Epithelial cell of proximal tubule (primary cell): ENCODE measurements at regions not wholly inside any gene's neighbourhood (a gene's known extent, or its start where the extent isn't known, plus 50 kb on each side); places are given as distances from the start of the nearest gene placed in this dataset.

Experiments
- DNase-seq: peaks from one replicate; pipeline ENCODE4 v3.0.0-alpha.2; 2011; ENCODE audit warnings: low read depth
- H3K4me3 ChIP-seq: 2 replicates; pipeline ENCODE4 v1.5.1; 2011; ENCODE audit warnings: low read depth, mild to moderate bottlenecking, low read length
- TF ChIP-seq, protein P1 (sequence below): conservative IDR thresholded peaks from 2 replicates; pipeline ENCODE4 v1.5.1; 2012; ENCODE audit warnings: low read depth, mild to moderate bottlenecking, low read length

DNA sequence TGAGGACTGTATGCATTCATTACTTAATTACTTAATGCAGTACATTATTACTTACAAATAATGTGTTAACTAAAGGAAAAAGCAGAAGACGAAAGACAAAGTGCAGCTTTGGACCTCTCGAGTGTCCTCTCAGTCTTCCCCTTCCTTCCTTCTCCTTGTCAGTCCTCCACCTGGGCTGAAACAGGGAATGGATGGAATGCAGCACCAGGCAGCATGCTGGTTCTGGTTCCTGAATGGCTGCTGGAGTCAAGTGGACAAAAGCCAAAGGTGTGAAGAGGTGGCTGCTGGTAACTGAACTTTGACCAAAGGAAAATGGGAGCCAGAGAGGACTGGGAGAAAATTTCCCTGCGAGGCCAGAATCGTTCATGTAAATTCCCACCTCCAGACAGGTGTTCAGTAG, 179.5 kb downstream of the GPAM start:
- H3K4me3 ChIP-seq = no peak overlapping the region
- TF ChIP-seq, protein P1, sequence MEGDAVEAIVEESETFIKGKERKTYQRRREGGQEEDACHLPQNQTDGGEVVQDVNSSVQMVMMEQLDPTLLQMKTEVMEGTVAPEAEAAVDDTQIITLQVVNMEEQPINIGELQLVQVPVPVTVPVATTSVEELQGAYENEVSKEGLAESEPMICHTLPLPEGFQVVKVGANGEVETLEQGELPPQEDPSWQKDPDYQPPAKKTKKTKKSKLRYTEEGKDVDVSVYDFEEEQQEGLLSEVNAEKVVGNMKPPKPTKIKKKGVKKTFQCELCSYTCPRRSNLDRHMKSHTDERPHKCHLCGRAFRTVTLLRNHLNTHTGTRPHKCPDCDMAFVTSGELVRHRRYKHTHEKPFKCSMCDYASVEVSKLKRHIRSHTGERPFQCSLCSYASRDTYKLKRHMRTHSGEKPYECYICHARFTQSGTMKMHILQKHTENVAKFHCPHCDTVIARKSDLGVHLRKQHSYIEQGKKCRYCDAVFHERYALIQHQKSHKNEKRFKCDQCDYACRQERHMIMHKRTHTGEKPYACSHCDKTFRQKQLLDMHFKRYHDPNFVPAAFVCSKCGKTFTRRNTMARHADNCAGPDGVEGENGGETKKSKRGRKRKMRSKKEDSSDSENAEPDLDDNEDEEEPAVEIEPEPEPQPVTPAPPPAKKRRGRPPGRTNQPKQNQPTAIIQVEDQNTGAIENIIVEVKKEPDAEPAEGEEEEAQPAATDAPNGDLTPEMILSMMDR = no peak
- DNase-seq = no peak

DNA sequence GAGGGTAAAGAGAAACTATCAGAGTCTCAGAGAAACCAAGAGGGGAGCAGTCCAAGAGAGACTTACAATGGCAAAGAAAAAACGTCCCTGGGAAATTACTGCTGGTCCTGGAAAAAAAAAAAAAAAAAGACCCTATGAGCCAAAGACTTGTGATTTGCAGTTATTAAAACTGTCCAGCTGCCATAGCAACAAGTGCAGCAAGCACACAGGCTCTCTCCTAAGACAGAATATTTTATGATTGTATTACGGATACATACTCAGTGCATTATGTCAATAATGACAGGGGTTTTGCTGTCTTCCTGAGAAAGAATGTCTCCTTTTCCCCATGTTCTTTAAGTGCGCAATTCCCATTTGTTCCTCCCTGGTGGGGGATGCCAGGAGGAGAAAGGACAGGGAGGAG, 178.5 kb downstream of the GPAM start:
- no peak for DNase-seq
- TF ChIP-seq, protein P1 = no peak

DNA sequence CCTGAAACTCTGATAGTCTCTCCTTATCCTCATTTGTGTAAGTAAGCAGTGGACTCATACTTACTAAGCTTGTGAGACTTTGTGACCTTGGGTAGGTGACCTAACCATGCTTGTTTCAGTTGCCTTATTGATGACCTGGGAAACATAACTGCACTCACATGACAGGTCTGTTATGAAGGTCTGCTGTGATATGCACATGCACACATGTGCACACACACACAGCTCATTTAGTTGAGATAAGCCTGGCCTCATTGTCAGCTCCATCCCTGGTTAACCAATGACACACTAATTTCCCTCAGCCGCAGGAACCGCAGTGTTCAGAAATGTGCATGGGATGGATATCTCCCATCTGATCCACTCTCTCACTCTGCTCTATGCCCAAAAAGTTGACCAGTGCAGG, 177.2 kb downstream of the GPAM start:
- no peak overlapping the region for H3K4me3 ChIP-seq
- no peak for DNase-seq
- TF ChIP-seq, protein P1 = no peak

More for the DNA sequence above, 178.5 kb downstream of the GPAM start:
- no peak overlapping the region for H3K4me3 ChIP-seq

DNA sequence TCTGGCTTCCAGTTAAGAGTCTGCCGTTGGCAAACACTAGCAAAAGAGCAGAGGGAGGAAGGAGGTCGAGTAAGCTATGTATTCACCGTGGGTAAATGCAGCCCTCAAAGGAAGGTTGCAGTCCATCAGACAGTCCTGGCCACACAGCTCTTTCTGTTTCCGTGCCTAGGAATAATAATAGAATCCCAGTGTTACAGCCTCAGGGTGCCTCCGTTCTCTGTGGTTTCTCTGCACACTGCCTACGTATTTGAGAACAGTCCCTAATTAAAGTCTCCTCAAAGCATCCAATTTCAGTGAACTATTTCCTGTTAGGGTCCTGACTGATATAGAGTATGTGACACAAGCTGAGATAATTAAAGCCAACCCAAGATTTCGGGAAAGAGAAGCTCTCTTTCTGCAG, 176.7 kb downstream of the GPAM start:
- no peak overlapping the region for H3K4me3 ChIP-seq
- TF ChIP-seq, protein P1 = no peak
- no peak for DNase-seq

DNA sequence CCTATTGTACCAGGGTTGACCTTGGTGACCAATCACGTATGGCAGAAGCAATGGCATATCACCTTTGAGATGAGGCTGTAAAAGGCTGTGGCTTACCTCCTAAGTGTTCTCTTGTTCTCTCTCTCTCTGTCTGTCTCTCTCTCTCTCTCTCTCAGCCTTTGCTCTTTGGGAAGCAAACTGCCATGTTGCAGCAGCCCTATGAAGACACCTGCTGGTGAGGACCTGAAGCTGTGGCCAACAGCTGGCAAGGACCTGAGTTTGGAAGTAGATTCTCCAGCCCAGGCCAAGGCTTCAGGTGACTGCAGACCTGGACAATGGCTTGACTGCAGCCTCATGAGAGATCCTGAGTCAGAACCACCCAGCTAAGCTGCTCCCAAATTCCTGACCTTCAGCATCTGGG, 161.4 kb downstream of the GPAM start:
- H3K4me3 ChIP-seq = no peak overlapping the region
- DNase-seq = no peak
- TF ChIP-seq, protein P1 = peak; percentile 31

DNA sequence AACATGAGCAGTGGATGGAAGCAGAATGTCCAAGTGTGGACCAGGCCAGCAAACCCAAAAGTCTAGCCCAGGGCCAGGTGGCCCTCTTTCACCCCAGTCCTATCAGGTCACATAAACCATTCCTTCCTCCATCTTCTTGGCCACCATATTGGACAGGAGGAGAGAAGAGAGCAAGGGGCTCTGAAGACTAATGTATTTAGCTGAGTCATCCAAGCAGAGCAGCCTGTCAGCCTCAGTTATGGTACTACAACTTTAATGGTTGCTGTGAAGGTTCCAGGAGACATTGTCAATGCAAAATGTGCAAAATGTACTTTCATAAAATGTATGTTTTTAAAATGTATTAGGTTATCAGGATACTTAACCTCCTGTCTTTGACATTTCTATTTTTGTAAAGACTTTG, 159.5 kb downstream of the GPAM start:
- no peak for DNase-seq
- TF ChIP-seq, protein P1 = no peak
- no peak overlapping the region for H3K4me3 ChIP-seq

DNA sequence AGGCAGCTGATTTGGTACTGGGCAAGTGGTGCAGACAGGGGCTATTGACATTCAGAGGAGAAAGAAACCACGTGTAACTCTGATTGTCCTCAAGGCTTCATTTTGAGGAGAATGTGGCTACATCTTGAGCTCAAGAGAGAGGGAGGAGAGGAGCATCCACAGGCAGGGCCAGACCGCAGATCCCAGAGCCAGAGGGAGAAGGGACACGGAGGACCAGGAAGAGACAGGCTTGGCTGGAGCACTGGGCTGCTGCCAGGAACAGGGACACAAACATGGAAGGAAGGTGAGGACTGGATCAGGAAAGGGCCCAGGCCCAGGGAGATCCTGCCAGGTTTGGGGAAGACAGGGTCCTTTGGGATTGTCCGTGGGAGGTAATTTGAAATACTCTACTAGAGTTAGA, 158.3 kb downstream of the GPAM start:
- no peak for DNase-seq
- H3K4me3 ChIP-seq = no peak overlapping the region
- TF ChIP-seq, protein P1 = no peak
